ENCODE measurements at regions not wholly inside any gene's neighbourhood (a gene's known extent, or its start where the extent isn't known, plus 50 kb on each side); places are given as distances from the start of the nearest gene placed in this dataset.
"Not testable (repeated sequence)": the region's sequence is repeated elsewhere in the genome, so short reads cannot be mapped to it uniquely, and the experiment has no call there.

- H3K9me3 Mint-ChIP-seq (ENCODE audit: unreplicated experiment); H3K4me1 Mint-ChIP-seq (ENCODE audit: low read depth, unreplicated experiment); H3K4me3 Mint-ChIP-seq (ENCODE audit: unreplicated experiment); H3K36me3 Mint-ChIP-seq (ENCODE audit: unreplicated experiment); H3K27me3 Mint-ChIP-seq (ENCODE audit: unreplicated experiment); H3K27ac Mint-ChIP-seq (ENCODE audit: unreplicated experiment); DNase-seq: not testable (repeated sequence)
Observed at GRCh38 chr11:48902153-48902450, 81.6 kb downstream of the TRIM51G start.

DNA sequence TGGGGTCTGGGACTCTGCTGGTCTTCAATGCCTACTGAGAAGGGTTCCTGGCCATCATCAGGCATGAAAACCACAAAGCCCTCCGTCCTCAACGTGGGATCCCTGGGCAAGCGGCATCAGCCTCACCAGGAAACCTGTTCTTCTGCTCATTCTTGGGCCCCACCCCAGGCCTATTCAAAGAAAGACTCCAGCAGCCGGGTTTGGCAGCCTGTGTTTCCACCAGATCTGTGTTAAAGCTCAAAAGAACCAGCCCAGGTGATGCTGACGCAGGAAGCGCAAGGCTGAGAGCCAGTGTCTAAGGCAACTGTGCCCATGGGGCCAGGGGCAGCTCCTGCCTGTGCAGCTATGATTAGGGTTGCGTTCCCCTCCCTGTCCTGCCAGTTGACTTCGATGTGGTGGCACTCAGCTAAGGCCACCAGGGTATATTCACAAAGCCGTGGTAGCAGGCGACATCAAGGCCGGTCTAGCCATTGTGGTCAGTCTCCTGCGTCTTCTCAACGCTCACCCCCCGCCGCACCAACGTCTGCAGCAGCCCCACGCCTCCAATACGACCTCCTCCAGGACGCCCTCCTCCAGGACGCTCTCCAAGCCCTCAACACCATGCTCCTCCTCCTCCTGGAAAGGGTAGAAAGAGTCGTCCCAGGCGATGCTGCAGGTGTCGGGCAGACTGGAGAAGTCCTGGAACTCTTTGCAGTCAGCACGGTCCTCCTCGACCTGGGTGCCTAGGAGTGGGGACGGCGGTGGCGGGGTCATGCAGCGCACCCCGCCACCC, 82.1 kb downstream of the TRIM51G start:
- H3K4me1 Mint-ChIP-seq (ENCODE audit: low read depth, unreplicated experiment) = not testable (repeated sequence)

GRCh38 chr11:48900801-48901181, 82.9 kb downstream of the TRIM51G start:
- not testable (repeated sequence) for H3K27ac Mint-ChIP-seq (ENCODE audit: unreplicated experiment); H3K4me3 Mint-ChIP-seq (ENCODE audit: unreplicated experiment); H3K4me1 Mint-ChIP-seq (ENCODE audit: low read depth, unreplicated experiment); H3K9me3 Mint-ChIP-seq (ENCODE audit: unreplicated experiment); H3K36me3 Mint-ChIP-seq (ENCODE audit: unreplicated experiment); H3K27me3 Mint-ChIP-seq (ENCODE audit: unreplicated experiment); DNase-seq

More for the DNA sequence above, 82.1 kb downstream of the TRIM51G start:
- H3K4me3 Mint-ChIP-seq (ENCODE audit: unreplicated experiment); H3K9me3 Mint-ChIP-seq (ENCODE audit: unreplicated experiment); H3K27me3 Mint-ChIP-seq (ENCODE audit: unreplicated experiment); H3K27ac Mint-ChIP-seq (ENCODE audit: unreplicated experiment); H3K36me3 Mint-ChIP-seq (ENCODE audit: unreplicated experiment); DNase-seq: not testable (repeated sequence)

DNA sequence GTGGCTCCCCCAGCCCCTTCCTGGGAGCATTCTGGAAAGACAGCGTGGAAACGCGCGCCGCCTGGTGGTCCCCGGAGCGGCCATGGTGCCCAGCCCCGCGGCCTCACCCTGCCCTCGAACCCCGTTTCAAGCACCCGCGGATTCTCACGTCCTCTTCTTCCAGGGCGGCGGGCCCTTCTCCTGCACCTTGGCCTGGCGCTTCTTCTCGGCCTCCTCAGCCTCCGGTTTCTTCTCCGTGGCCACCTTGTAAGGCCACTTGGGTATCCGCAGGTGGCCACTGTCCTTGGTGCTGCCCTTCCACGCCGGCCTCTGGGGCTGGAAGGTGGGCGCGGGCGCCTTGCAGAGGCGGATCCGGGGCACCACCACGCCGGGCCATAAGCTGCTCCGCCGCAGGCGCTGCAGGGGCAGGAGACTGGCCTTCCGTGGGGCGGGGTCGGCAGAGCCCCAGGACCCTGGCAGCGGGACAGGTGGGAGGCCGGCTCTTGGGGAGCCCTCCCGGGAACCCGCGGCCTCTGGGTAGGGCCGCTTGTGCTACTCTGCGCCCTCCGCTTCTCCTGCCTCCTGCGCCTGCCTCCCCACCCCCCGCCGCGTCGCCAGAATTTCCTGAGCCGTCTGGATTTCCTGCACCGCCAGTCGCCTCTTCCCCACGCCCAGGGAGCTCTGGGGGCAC, 83.4 kb downstream of the TRIM51G start:
- H3K36me3 Mint-ChIP-seq (ENCODE audit: unreplicated experiment) = no peaks in the 10 kb centered on the region
- DNase-seq = no peak
- H3K4me1 Mint-ChIP-seq (ENCODE audit: low read depth, unreplicated experiment) = no peaks in the 10 kb centered on the region
- no peaks in the 10 kb centered on the region for H3K9me3 Mint-ChIP-seq (ENCODE audit: unreplicated experiment)
- TF ChIP-seq, protein P1, sequence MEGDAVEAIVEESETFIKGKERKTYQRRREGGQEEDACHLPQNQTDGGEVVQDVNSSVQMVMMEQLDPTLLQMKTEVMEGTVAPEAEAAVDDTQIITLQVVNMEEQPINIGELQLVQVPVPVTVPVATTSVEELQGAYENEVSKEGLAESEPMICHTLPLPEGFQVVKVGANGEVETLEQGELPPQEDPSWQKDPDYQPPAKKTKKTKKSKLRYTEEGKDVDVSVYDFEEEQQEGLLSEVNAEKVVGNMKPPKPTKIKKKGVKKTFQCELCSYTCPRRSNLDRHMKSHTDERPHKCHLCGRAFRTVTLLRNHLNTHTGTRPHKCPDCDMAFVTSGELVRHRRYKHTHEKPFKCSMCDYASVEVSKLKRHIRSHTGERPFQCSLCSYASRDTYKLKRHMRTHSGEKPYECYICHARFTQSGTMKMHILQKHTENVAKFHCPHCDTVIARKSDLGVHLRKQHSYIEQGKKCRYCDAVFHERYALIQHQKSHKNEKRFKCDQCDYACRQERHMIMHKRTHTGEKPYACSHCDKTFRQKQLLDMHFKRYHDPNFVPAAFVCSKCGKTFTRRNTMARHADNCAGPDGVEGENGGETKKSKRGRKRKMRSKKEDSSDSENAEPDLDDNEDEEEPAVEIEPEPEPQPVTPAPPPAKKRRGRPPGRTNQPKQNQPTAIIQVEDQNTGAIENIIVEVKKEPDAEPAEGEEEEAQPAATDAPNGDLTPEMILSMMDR (IDR thresholded peaks at IDR 0.05; ENCODE audit: partially characterized antibody, unreplicated experiment) = no peak
- H3K27me3 Mint-ChIP-seq (ENCODE audit: unreplicated experiment) = peaks cover 2% of the 10 kb centered on the region
- H3K4me3 Mint-ChIP-seq (ENCODE audit: unreplicated experiment) = no peak overlapping the region
- H3K27ac Mint-ChIP-seq (ENCODE audit: unreplicated experiment) = no peak overlapping the region

- peak; percentile 11 for DNase-seq
- Mint-ChIP-seq H3K9me3 (ENCODE audit: unreplicated experiment) (no peaks in the 10 kb centered on the region), H3K4me1 (ENCODE audit: low read depth, unreplicated experiment) (no peaks in the 10 kb centered on the region), H3K4me3 (ENCODE audit: unreplicated experiment) (no peak overlapping the region), H3K36me3 (ENCODE audit: unreplicated experiment) (no peaks in the 10 kb centered on the region), H3K27me3 (ENCODE audit: unreplicated experiment) (no peaks in the 10 kb centered on the region), H3K27ac (ENCODE audit: unreplicated experiment) (no peak overlapping the region)
- TF ChIP-seq, protein P1 (IDR thresholded peaks at IDR 0.05; ENCODE audit: partially characterized antibody, unreplicated experiment) = no peak
Observed at GRCh38 chr11:48880021-48880441, 103.7 kb downstream of the TRIM51G start.

- Mint-ChIP-seq H3K4me3 (ENCODE audit: unreplicated experiment) (no peak overlapping the region), H3K4me1 (ENCODE audit: low read depth, unreplicated experiment) (no peaks in the 10 kb centered on the region), H3K27ac (ENCODE audit: unreplicated experiment) (no peak overlapping the region), H3K27me3 (ENCODE audit: unreplicated experiment) (no peaks in the 10 kb centered on the region), H3K9me3 (ENCODE audit: unreplicated experiment) (no peaks in the 10 kb centered on the region), H3K36me3 (ENCODE audit: unreplicated experiment) (no peaks in the 10 kb centered on the region)
- TF ChIP-seq, protein P1 (IDR thresholded peaks at IDR 0.05; ENCODE audit: partially characterized antibody, unreplicated experiment) = no peak
- DNase-seq = no peak
Observed at GRCh38 chr11:48879256-48879655, 104.4 kb downstream of the TRIM51G start.
